GM20000 (cell line): ENCODE measurements at regions not wholly inside any gene's neighbourhood (a gene's known extent, or its start where the extent isn't known, plus 50 kb on each side); places are given as distances from the start of the nearest gene placed in this dataset.

ENCODE experiments used
- DNase-seq: peaks from one replicate; pipeline ENCODE4 v3.0.0; 2012; ENCODE audit warnings: low spot score
- CTCF ChIP-seq: IDR thresholded peaks from 2 replicates; pipeline ENCODE4 v1.5.1; 2012; ENCODE audit warnings: mild to moderate bottlenecking, control low read depth; ENCODE audit errors: extremely low read depth, missing control alignments

GRCh38 chr6:121516331-121516730, 80.9 kb downstream of the GJA1 start:
- DNase-seq, result no peak
- no peak for TF ChIP-seq CTCF

- no peak for TF ChIP-seq CTCF
- DNase-seq, result no peak
Observed at GRCh38 chr6:121520337-121521163, 85.1 kb downstream of the GJA1 start.

- TF ChIP-seq CTCF, result no peak
- DNase-seq, result no peak
Observed at GRCh38 chr6:121521164-121521555, 85.7 kb downstream of the GJA1 start.

GRCh38 chr6:121522265-121522664, 86.8 kb downstream of the GJA1 start:
- DNase-seq, result no peak
- no peak for TF ChIP-seq CTCF

GRCh38 chr6:121522771-121523386, 87.4 kb downstream of the GJA1 start:
- DNase-seq, result no peak
- no peak for TF ChIP-seq CTCF

GRCh38 chr6:121523628-121524027, 88.2 kb downstream of the GJA1 start:
- TF ChIP-seq CTCF, result no peak
- no peak for DNase-seq

GRCh38 chr6:121526282-121526681, 90.8 kb downstream of the GJA1 start:
- TF ChIP-seq CTCF, result no peak
- DNase-seq, result no peak
